H9 (cell line): ENCODE measurements at regions not wholly inside any gene's neighbourhood (a gene's known extent, or its start where the extent isn't known, plus 50 kb on each side); places are given as distances from the start of the nearest gene placed in this dataset.

Experiments used
- DNase-seq: peaks from one replicate; pipeline ENCODE4 v3.0.0-alpha.2; 2017
- H2AFZ ChIP-seq: one replicate; pipeline ENCODE4 v1.6.1; 2013; ENCODE audit warnings: mild to moderate bottlenecking, low read length, control low read depth, moderate library complexity
- H2AK5ac ChIP-seq: 2 replicates; pipeline ENCODE4 v1.6.1; 2013; ENCODE audit warnings: low read length, control low read depth, mixed read lengths; ENCODE audit not compliant: insufficient read length
- H2BK120ac ChIP-seq: one replicate; pipeline ENCODE4 v1.6.1; 2013; ENCODE audit warnings: low read depth, mild to moderate bottlenecking, low read length, control low read depth, inconsistent platforms; ENCODE audit not compliant: poor library complexity, severe bottlenecking
- H2BK12ac ChIP-seq: 2 replicates; pipeline ENCODE4 v1.6.1; 2013; ENCODE audit warnings: low read length, control low read depth, mixed read lengths, low read depth; ENCODE audit not compliant: insufficient read length
- H2BK15ac ChIP-seq: 2 replicates; pipeline ENCODE4 v1.6.1; 2013; ENCODE audit warnings: low read depth, low read length, control low read depth
- H2BK20ac ChIP-seq: one replicate; pipeline ENCODE4 v1.6.1; 2013; ENCODE audit warnings: low read depth, mild to moderate bottlenecking, low read length, control low read depth, inconsistent platforms; ENCODE audit not compliant: poor library complexity, severe bottlenecking
- H2BK5ac ChIP-seq: 2 replicates; pipeline ENCODE4 v1.6.1; 2013; ENCODE audit warnings: low read length, control low read depth, mixed read lengths; ENCODE audit not compliant: insufficient read length
- H3K14ac ChIP-seq: 2 replicates; pipeline ENCODE4 v1.6.1; 2013; ENCODE audit warnings: low read length, control low read depth; ENCODE audit not compliant: insufficient read depth
- H3K18ac ChIP-seq: 2 replicates; pipeline ENCODE4 v1.6.1; 2013; ENCODE audit warnings: low read depth, mild to moderate bottlenecking, mixed read lengths, low read length, control low read depth; ENCODE audit not compliant: insufficient read length
- H3K23ac ChIP-seq: 2 replicates; pipeline ENCODE4 v1.6.1; 2013; ENCODE audit warnings: low read length, control low read depth, mixed read lengths, low read depth; ENCODE audit not compliant: insufficient read length
- H3K23me2 ChIP-seq: 2 replicates; pipeline ENCODE4 v1.6.1; 2013; ENCODE audit warnings: low read depth, mild to moderate bottlenecking, mixed read lengths, low read length, control low read depth; ENCODE audit not compliant: insufficient read length, poor library complexity, severe bottlenecking
- H3K27ac ChIP-seq: 2 replicates; pipeline ENCODE4 v1.5.1; 2013; ENCODE audit warnings: low read length, control low read depth, mixed read lengths, low read depth; ENCODE audit not compliant: insufficient read length
- H3K27me3 ChIP-seq: 2 replicates; pipeline ENCODE4 v1.6.1; 2013; ENCODE audit warnings: low read length, control low read depth, inconsistent platforms; ENCODE audit not compliant: insufficient read depth
- H3K4ac ChIP-seq: 2 replicates; pipeline ENCODE4 v1.6.1; 2013; ENCODE audit warnings: low read depth, mild to moderate bottlenecking, control low read depth, inconsistent platforms, low read length, moderate library complexity
- H3K4me1 ChIP-seq: 2 replicates; pipeline ENCODE4 v1.6.1; 2013; ENCODE audit warnings: low read length, control low read depth, inconsistent platforms; ENCODE audit not compliant: insufficient read depth
- H3K4me2 ChIP-seq: 2 replicates; pipeline ENCODE4 v1.6.1; 2013; ENCODE audit warnings: low read length, control low read depth, mixed read lengths; ENCODE audit not compliant: insufficient read length, insufficient read depth
- H3K56ac ChIP-seq: 2 replicates; pipeline ENCODE4 v1.6.1; 2013; ENCODE audit warnings: low read depth, mild to moderate bottlenecking, mixed read lengths, low read length, control low read depth; ENCODE audit not compliant: insufficient read length
- H3K79me1 ChIP-seq: 2 replicates; pipeline ENCODE4 v1.6.1; 2013; ENCODE audit warnings: low read depth, mild to moderate bottlenecking, moderate library complexity, low read length, control low read depth, inconsistent platforms; ENCODE audit not compliant: insufficient read depth, poor library complexity, severe bottlenecking
- H3K79me2 ChIP-seq: 2 replicates; pipeline ENCODE4 v1.6.1; 2013; ENCODE audit warnings: low read length, control low read depth, inconsistent platforms; ENCODE audit not compliant: insufficient read depth
- H3K9ac ChIP-seq: 2 replicates; pipeline ENCODE4 v1.6.1; 2013; ENCODE audit warnings: low read length, control low read depth, mixed read lengths; ENCODE audit not compliant: insufficient read length; ENCODE audit errors: extremely low read depth
- H3K9me3 ChIP-seq: one replicate; pipeline ENCODE4 v1.6.1; 2013; ENCODE audit warnings: low read depth, low read length, inconsistent platforms; ENCODE audit not compliant: control insufficient read depth
- H3T11ph ChIP-seq: one replicate; pipeline ENCODE4 v1.6.1; 2013; ENCODE audit warnings: mild to moderate bottlenecking, low read length, control low read depth, inconsistent platforms
- H4K20me1 ChIP-seq: one replicate; pipeline ENCODE4 v1.6.1; 2013; ENCODE audit not compliant: control insufficient read depth, insufficient read length, insufficient read depth
- H4K5ac ChIP-seq: 2 replicates; pipeline ENCODE4 v1.6.1; 2013; ENCODE audit warnings: low read depth, mild to moderate bottlenecking, mixed read lengths, low read length, control low read depth; ENCODE audit not compliant: insufficient read length
- H4K8ac ChIP-seq: replicated peaks from 2 replicates; pipeline ENCODE4 v1.6.1; 2013; ENCODE audit warnings: low read length, control low read depth, mixed read lengths, low read depth; ENCODE audit not compliant: insufficient read length
- H4K91ac ChIP-seq: 2 replicates; pipeline ENCODE4 v1.6.1; 2013; ENCODE audit warnings: low read depth, mild to moderate bottlenecking, moderate library complexity, mixed read lengths, low read length, control low read depth; ENCODE audit not compliant: insufficient read length
- H3K27ac Mint-ChIP-seq, 3 experiments: 2 replicates in 2 of 3; 3 replicates in 1 of 3; pipeline ENCODE4 v1.8.0; 2020 to 2021; ENCODE audit warnings: mixed read lengths in 3 of 3, mild to moderate bottlenecking in 1 of 3, moderate library complexity in 1 of 3
- H3K27me3 Mint-ChIP-seq: 2 replicates; pipeline ENCODE4 v1.8.0; 2021; ENCODE audit warnings: low read depth, mild to moderate bottlenecking, moderate library complexity, mixed read lengths
- H3K36me3 Mint-ChIP-seq, 3 experiments: 2 replicates in 2 of 3; 3 replicates in 1 of 3; pipeline ENCODE4 v1.8.0; 2020 to 2021; ENCODE audit warnings: low read depth in 3 of 3, mixed read lengths in 3 of 3; ENCODE audit not compliant: insufficient read depth in 1 of 3
- H3K4me1 Mint-ChIP-seq, 2 experiments: 2 replicates each; pipeline ENCODE4 v1.8.0; 2020; ENCODE audit warnings: mixed read lengths in 2 of 2
- H3K4me3 Mint-ChIP-seq, 2 experiments: 2 replicates in 1 of 2; 3 replicates in 1 of 2; pipeline ENCODE4 v1.8.0; 2020 to 2021; ENCODE audit warnings: mild to moderate bottlenecking in 2 of 2, mixed read lengths in 2 of 2, moderate library complexity in 1 of 2
- H3K9me3 Mint-ChIP-seq, 2 experiments: 2 replicates in 1 of 2; 3 replicates in 1 of 2; pipeline ENCODE4 v1.8.0; 2020; ENCODE audit warnings: mild to moderate bottlenecking in 2 of 2, mixed read lengths in 2 of 2, moderate library complexity in 1 of 2
- WGBS: extraction: QIAGEN DNeasy Blood & Tissue Kit; methylation state at CpG from one replicate; pipeline ENCODE4 v1.1.7; 2013; ENCODE audit warnings: missing lambda C conversion rate, low lambda C conversion rate, mixed read lengths; ENCODE audit not compliant: insufficient read length; ENCODE audit errors: extremely low coverage; 5-methylcytosine and 5-hydroxymethylcytosine counted together
- TF ChIP-seq, protein P1 (sequence below): fragments of 200-600 bp; sonication (generic); conservative IDR thresholded peaks from 3 replicates; pipeline ENCODE4 v1.8.0; 2021; ENCODE audit warnings: antibody characterized with exemption, mild to moderate bottlenecking

DNA sequence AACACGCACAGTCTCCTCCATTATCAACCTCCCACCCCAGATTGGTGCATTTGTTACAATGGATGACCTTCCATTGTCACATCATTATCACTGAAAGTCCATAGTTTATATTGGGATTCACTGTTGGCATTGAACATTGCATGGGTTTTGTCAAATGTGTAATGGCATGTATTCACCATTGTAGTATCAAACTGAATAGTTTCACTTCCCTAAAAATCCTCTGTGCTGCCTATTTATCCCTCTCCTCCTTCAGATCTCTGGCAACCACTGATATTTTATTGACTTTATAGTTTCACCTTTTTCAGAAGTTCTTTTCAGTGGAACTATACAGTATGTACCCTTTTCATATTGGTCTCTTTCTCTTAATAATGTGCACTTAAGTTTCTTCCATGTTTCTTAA is 1565.4 kb downstream of the PCDH18 start:
- no peak overlapping the region for H2AK5ac ChIP-seq
- Mint-ChIP-seq H3K9me3 (no peaks in the 10 kb centered on the region), H3K36me3 (no peaks in the 10 kb centered on the region), H3K4me1 (no peaks in the 10 kb centered on the region; a peak in 1 of 4 replicates), H3K4me3 (no peak overlapping the region), H3K27me3 (no peaks in the 10 kb centered on the region), H3K27ac (no peak overlapping the region)
- no peak overlapping the region for H3K23ac ChIP-seq
- H2BK20ac ChIP-seq, result no peak overlapping the region
- H4K5ac ChIP-seq, result no peak overlapping the region
- TF ChIP-seq, protein P1, sequence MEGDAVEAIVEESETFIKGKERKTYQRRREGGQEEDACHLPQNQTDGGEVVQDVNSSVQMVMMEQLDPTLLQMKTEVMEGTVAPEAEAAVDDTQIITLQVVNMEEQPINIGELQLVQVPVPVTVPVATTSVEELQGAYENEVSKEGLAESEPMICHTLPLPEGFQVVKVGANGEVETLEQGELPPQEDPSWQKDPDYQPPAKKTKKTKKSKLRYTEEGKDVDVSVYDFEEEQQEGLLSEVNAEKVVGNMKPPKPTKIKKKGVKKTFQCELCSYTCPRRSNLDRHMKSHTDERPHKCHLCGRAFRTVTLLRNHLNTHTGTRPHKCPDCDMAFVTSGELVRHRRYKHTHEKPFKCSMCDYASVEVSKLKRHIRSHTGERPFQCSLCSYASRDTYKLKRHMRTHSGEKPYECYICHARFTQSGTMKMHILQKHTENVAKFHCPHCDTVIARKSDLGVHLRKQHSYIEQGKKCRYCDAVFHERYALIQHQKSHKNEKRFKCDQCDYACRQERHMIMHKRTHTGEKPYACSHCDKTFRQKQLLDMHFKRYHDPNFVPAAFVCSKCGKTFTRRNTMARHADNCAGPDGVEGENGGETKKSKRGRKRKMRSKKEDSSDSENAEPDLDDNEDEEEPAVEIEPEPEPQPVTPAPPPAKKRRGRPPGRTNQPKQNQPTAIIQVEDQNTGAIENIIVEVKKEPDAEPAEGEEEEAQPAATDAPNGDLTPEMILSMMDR, result no peak
- no peak for DNase-seq
- no peak overlapping the region for H3T11ph ChIP-seq
- no peaks in the 10 kb centered on the region for H3K9me3 ChIP-seq
- no CpG with 5 or more reads among the region's 1 CpG for WGBS
- H3K79me2 ChIP-seq, result no peaks in the 10 kb centered on the region
- H4K8ac ChIP-seq, result no peak overlapping the region
- H2BK5ac ChIP-seq, result no peak overlapping the region
- H2BK12ac ChIP-seq, result no peak overlapping the region
- H2BK120ac ChIP-seq, result no peak overlapping the region
- H4K20me1 ChIP-seq, result no peaks in the 10 kb centered on the region
- no peak overlapping the region for H3K14ac ChIP-seq
- no peaks in the 10 kb centered on the region for H3K79me1 ChIP-seq
- H3K27ac ChIP-seq, result no peak overlapping the region
- H3K4ac ChIP-seq, result no peak overlapping the region
- H2AFZ ChIP-seq, result no peak overlapping the region
- no peak overlapping the region for H3K9ac ChIP-seq
- H3K27me3 ChIP-seq, result no peaks in the 10 kb centered on the region
- H3K4me2 ChIP-seq, result no peak overlapping the region
- H3K18ac ChIP-seq, result no peak overlapping the region
- no peaks in the 10 kb centered on the region for H3K4me1 ChIP-seq
- H3K23me2 ChIP-seq, result no peaks in the 10 kb centered on the region
- no peak overlapping the region for H3K56ac ChIP-seq
- H4K91ac ChIP-seq, result no peak overlapping the region
- H2BK15ac ChIP-seq, result no peak overlapping the region
